ENCODE measurements at regions not wholly inside any gene's neighbourhood (a gene's known extent, or its start where the extent isn't known, plus 50 kb on each side); places are given as distances from the start of the nearest gene placed in this dataset.

GRCh38 chr6:94196891-94197290 lies 777.5 kb upstream of the EPHA7 start:
- TF ChIP-seq POLR2A (IDR thresholded peaks at IDR 0.05) (no peak), CTCF (IDR thresholded peaks at IDR 0.05) (no peak)

All from right lobe of liver (tissue), 4 donors.